ENCODE measurements at regions not wholly inside any gene's neighbourhood (a gene's known extent, or its start where the extent isn't known, plus 50 kb on each side); places are given as distances from the start of the nearest gene placed in this dataset.

DNA sequence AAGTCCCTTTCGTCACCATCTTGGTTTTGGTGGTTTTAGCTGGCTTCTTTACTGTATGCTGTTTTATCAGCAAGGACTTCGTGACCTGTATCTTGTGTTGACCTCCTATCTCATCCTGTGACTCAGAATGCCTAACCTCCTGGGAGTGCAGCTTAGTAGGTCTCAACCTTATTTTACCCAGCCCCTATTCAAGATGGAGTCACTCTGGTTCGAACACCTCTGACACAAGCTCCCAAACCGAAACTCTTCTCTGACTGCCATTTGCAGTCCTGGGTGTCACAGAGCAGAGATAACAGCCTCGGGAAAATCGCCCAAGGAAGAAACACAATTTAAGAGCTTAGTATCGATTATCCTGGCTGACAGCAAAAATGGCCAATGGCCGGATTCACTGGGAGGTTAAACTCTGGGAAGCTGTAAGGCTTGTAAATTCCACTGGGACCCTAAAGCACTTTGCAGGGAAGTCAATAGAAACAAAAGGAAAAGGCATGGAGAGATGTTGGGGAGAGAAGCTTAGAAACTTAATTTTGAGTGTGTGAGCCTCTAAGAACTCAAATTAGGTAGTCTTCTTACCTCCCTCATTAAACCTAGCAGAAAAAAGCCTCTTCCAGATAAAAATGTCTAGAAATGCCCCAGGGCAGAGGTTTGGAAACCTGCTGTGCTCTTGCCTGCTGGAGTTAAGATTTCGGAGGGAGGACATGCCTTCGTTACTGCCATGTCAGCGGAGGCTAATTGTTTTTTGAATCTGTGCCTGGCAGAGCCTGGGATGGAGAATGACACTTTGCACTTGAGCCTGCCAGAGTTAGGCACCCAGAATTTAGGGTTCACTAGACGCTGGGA is 56.5 kb upstream of the RPH3A start:
- DNase-seq (ENCODE audit: low spot score in 2 of 2): no peak
- intact Hi-C loops (cut with DNase I; ENCODE audit: low total_unique reads): no loop called here
- H3K4me3 ChIP-seq (ENCODE audit: low read depth, poor library complexity, severe bottlenecking): no peak overlapping the region
- no peak for TF ChIP-seq POLR2A (IDR thresholded peaks at IDR 0.05)
- TF ChIP-seq, protein P1, sequence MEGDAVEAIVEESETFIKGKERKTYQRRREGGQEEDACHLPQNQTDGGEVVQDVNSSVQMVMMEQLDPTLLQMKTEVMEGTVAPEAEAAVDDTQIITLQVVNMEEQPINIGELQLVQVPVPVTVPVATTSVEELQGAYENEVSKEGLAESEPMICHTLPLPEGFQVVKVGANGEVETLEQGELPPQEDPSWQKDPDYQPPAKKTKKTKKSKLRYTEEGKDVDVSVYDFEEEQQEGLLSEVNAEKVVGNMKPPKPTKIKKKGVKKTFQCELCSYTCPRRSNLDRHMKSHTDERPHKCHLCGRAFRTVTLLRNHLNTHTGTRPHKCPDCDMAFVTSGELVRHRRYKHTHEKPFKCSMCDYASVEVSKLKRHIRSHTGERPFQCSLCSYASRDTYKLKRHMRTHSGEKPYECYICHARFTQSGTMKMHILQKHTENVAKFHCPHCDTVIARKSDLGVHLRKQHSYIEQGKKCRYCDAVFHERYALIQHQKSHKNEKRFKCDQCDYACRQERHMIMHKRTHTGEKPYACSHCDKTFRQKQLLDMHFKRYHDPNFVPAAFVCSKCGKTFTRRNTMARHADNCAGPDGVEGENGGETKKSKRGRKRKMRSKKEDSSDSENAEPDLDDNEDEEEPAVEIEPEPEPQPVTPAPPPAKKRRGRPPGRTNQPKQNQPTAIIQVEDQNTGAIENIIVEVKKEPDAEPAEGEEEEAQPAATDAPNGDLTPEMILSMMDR (IDR thresholded peaks at IDR 0.05): no peak
- 45 to 50% methylated on average over 12 of the region's 12 CpGs for WGBS, 2 donors

DNA sequence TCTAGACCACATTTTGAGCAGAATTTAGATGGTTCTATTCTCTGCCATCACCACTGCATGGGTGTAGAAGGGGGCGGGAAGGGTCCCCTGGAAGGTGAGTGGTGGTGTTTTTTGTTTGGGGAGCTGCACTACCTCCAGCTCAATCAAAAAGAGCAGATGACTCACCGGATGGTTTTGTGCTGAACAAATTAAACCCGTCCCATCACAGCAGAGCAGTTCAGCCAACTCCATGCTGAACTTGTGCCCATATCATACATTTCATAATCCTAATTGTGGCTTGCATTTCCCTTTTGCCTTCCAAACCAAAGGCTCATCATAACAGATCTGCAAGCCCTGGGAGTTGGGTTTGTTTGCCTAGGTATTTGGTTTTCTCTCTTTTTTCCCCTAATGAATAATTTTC is 53.0 kb upstream of the RPH3A start:
- no peak for DNase-seq (ENCODE audit: low spot score in 2 of 2)
- 30 to 41% methylated on average over 3 of the region's 3 CpGs for WGBS, 2 donors
- TF ChIP-seq, protein P1 (IDR thresholded peaks at IDR 0.05): no peak
- TF ChIP-seq POLR2A (IDR thresholded peaks at IDR 0.05): no peak
- no peak overlapping the region for H3K4me3 ChIP-seq (ENCODE audit: low read depth, poor library complexity, severe bottlenecking)
- intact Hi-C loops (cut with DNase I; ENCODE audit: low total_unique reads): no loop called here

DNA sequence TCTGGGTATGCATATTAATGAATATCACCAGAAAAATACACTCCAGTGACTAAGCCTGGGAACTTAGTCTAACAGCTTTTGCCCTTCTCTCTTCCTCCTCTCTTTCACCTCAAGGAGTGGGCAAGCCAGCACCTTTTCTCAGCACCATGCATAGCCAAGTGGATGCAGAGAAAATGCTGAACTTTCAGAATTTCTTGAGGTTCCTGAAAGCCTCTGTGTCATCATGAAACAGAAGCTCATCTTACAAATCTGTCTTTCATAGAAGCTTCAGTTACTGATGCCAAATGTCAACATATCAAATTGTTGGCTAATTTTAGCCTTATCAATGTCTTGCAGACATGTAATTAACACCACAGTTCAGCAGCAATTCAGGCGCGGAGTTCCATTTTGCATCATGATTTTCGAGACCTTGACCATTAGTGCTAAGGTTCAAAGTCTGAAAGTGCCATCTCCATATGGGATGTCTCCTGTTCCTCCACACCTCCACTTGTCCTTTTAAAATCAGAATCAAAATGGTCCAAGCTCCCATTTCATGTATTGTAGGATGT is 51.1 kb upstream of the RPH3A start:
- no peak for DNase-seq (ENCODE audit: low spot score in 2 of 2)
- TF ChIP-seq, protein P1 (IDR thresholded peaks at IDR 0.05): no peak
- no peak for TF ChIP-seq POLR2A (IDR thresholded peaks at IDR 0.05)
- no peak overlapping the region for H3K4me3 ChIP-seq (ENCODE audit: low read depth, poor library complexity, severe bottlenecking)
- intact Hi-C loops (cut with DNase I; ENCODE audit: low total_unique reads): no loop called here
- 92 to 93% methylated on average over 3 of the region's 3 CpGs for WGBS, 2 donors

DNA sequence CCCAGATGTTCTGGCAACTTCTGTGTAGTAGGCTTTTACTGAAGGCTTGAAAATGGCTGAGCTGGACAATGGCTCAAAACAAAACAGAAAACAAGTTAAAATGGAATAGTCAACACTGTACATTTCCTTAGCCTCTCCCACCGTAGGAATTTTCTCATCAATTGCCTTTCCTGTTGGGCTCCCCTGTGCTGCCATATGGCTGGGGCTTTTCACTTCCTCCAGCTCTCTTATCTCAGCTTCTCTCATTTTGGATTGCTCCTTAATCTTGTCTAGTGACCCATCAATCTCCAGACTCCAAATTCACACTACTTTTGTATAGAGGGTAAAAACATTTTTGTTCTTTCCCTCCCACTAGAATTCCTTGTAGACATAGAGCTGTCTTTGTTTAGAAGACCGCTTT is 50.4 kb upstream of the RPH3A start:
- intact Hi-C loops (cut with DNase I; ENCODE audit: low total_unique reads): no loop called here
- no peak for DNase-seq (ENCODE audit: low spot score in 2 of 2)
- H3K4me3 ChIP-seq (ENCODE audit: low read depth, poor library complexity, severe bottlenecking): no peak overlapping the region
- TF ChIP-seq POLR2A (IDR thresholded peaks at IDR 0.05): no peak
- 61 to 71% methylated on average over 2 of the region's 2 CpGs for WGBS, 2 donors

Small RNA genes lying in the stretch of these regions (microRNA-seq; reads per million reads assigned to microRNA genes)
- 0 reads per million in 2 donors for gene MIR1302-1 (ENCODE audit: borderline number of aligned reads in 1 of 2, borderline replicate concordance in 2 of 2)
